HepG2 (cell line): ENCODE measurements at regions not wholly inside any gene's neighbourhood (a gene's known extent, or its start where the extent isn't known, plus 50 kb on each side); places are given as distances from the start of the nearest gene placed in this dataset.

Source experiments
- ATAC-seq: fragments of 200-7000 bp; cut with Tn5 transposase; 3 replicates; pipeline ENCODE4 v1.9.1; 2020; ENCODE audit warnings: mild to moderate bottlenecking, moderate library complexity
- BruUV-seq: library from RNA; stranded (reverse); fragments of 400-500 nt; replicated peaks from 2 replicates; lab custom pipeline; 2021; lab: Mats Ljungman, UMichigan
- CTCF ChIA-PET: fragments of 300-600 bp; formaldehyde crosslinking; extraction: SDS; loops from one replicate; lab custom pipeline; 2021; ENCODE audit warnings: low total read pairs, inconsistent platforms, low intra/inter-chr PET ratio; lab: Yijun Ruan, JAX
- POLR2A ChIA-PET: fragments of 350-600 bp; sonication (Branson Sonifier 250); formaldehyde crosslinking; loops from one replicate; lab custom pipeline; 2020; ENCODE audit warnings: antibody characterized with exemption, inconsistent platforms; lab: Yijun Ruan, JAX
- DNase-seq: peaks from one replicate; pipeline ENCODE4 v3.0.0-alpha.2; 2015; ENCODE audit warnings: low spot score
- FAIRE-seq: peaks from 3 replicates; lab custom pipeline; 2011; peaks lifted over from hg19 to GRCh38; lab: Jason Lieb, UNC
- H2AFZ ChIP-seq: one replicate; pipeline ENCODE4 v1.6.1; 2011; ENCODE audit warnings: low read length, inconsistent platforms
- H3K27ac ChIP-seq: fragments of 300-600 bp; 3 replicates; pipeline ENCODE4 v1.8.0; 2011; ENCODE audit warnings: mixed run types, mild to moderate bottlenecking, mixed read lengths, low read length, inconsistent platforms; ENCODE audit not compliant: insufficient read depth; ENCODE audit errors: extremely low read length
- H3K27me3 ChIP-seq, 2 experiments: fragments of 200-600 bp in 1 of 2; 2 replicates in 1 of 2; 3 replicates in 1 of 2; pipeline versions ENCODE4 v1.6.0 to v1.8.0; 2011; ENCODE audit warnings: low read length in 2 of 2, mild to moderate bottlenecking in 2 of 2, moderate library complexity in 2 of 2, inconsistent platforms in 1 of 2; ENCODE audit not compliant: insufficient read depth in 2 of 2, control insufficient read depth in 1 of 2
- H3K36me3 ChIP-seq, 2 experiments: fragments of 200-600 bp in 1 of 2; replicated peaks in 1 of 2; 2 replicates in 1 of 2; 3 replicates in 1 of 2; pipeline versions ENCODE4 v1.5.1 to v1.8.0; 2011; ENCODE audit warnings: low read length in 2 of 2, inconsistent platforms in 1 of 2; ENCODE audit not compliant: insufficient read depth in 2 of 2, control insufficient read depth in 1 of 2
- H3K4me1 ChIP-seq: 2 replicates; pipeline ENCODE4 v1.5.1; 2012; ENCODE audit warnings: low read length, inconsistent platforms; ENCODE audit not compliant: insufficient read depth
- H3K4me2 ChIP-seq: 2 replicates; pipeline ENCODE4 v1.6.0; 2011; ENCODE audit warnings: low read depth, low read length, inconsistent platforms
- H3K4me3 ChIP-seq, 3 experiments: fragments of 200-600 bp in 1 of 3; sonication (generic), shearing (Covaris generic) in 1 of 3; replicated peaks in 1 of 3; 2 replicates each; pipeline ENCODE4 v1.5.1; 2011 to 2016; ENCODE audit warnings: low read length in 3 of 3, inconsistent platforms in 2 of 3, low read depth in 2 of 3, mild to moderate bottlenecking in 2 of 3, control low read depth in 1 of 3, mixed read lengths in 1 of 3; ENCODE audit not compliant: insufficient read depth in 1 of 3
- H3K79me2 ChIP-seq: one replicate; pipeline ENCODE4 v1.6.1; 2011; ENCODE audit warnings: low read length, inconsistent platforms; ENCODE audit not compliant: insufficient read depth
- H3K9ac ChIP-seq: 2 replicates; pipeline ENCODE4 v1.6.0; 2011; ENCODE audit warnings: mild to moderate bottlenecking, low read depth, low read length, inconsistent platforms; ENCODE audit not compliant: insufficient read depth
- H3K9me3 ChIP-seq: 2 replicates; pipeline ENCODE4 v1.5.1; 2012; ENCODE audit warnings: mild to moderate bottlenecking, low read length
- H4K20me1 ChIP-seq: 2 replicates; pipeline ENCODE4 v1.6.0; 2011; ENCODE audit warnings: inconsistent platforms, mild to moderate bottlenecking, low read length, moderate library complexity; ENCODE audit not compliant: insufficient read depth
- ELF1 ChIP-seq: sonication (generic); formaldehyde crosslinking; IDR thresholded peaks from 2 replicates; pipeline ENCODE4 v1.4.0; 2020; ENCODE audit warnings: missing genetic modification reagents
- IRF2 ChIP-seq: IDR thresholded peaks from 2 replicates; pipeline ENCODE4 v1.6.1; 2018; ENCODE audit warnings: missing genetic modification reagents, missing compliant biosample characterization
- KDM5A ChIP-seq: fragments of 200-600 bp; sonication (generic); IDR thresholded peaks from 2 replicates; pipeline ENCODE4 v1.7.0; 2018; ENCODE audit warnings: antibody characterized with exemption, mild to moderate bottlenecking, low read length, borderline replicate concordance
- REST ChIP-seq, 2 experiments: IDR thresholded peaks; 2 replicates each; pipeline ENCODE4 v1.6.1; 2011 to 2012; ENCODE audit warnings: low read length in 2 of 2, borderline replicate concordance in 1 of 2, low read depth in 1 of 2, mild to moderate bottlenecking in 1 of 2, moderate library complexity in 1 of 2
- STAG1 ChIP-seq: sonication (generic); formaldehyde crosslinking; IDR thresholded peaks from 2 replicates; pipeline ENCODE4 v1.4.0; 2020; ENCODE audit warnings: missing genetic modification reagents
- THRA ChIP-seq: sonication (generic); formaldehyde crosslinking; IDR thresholded peaks from 2 replicates; pipeline ENCODE4 v1.4.0; 2020; ENCODE audit warnings: missing genetic modification reagents, borderline replicate concordance
- U2AF2 ChIP-seq: fragments of 200-400 bp; formaldehyde crosslinking; IDR thresholded peaks from 2 replicates; pipeline ENCODE4 v1.6.1; 2017; ENCODE audit warnings: low read depth, mild to moderate bottlenecking, low read length
- ZBTB1 ChIP-seq: sonication (generic); formaldehyde crosslinking; IDR thresholded peaks from 2 replicates; pipeline ENCODE4 v1.4.0; 2020; ENCODE audit warnings: missing genetic modification reagents, borderline replicate concordance
- ZNF33A ChIP-seq: sonication (generic); formaldehyde crosslinking; IDR thresholded peaks from 2 replicates; pipeline ENCODE4 v1.5.1; 2020; ENCODE audit warnings: missing genetic modification reagents, mild to moderate bottlenecking, moderate library complexity, borderline replicate concordance
- ZNF430 ChIP-seq: sonication (generic); formaldehyde crosslinking; IDR thresholded peaks from 2 replicates; pipeline ENCODE4 v1.9.0; 2021; ENCODE audit warnings: mild to moderate bottlenecking, missing genetic modification reagents
- ZNF878 ChIP-seq: sonication (generic); formaldehyde crosslinking; IDR thresholded peaks from 2 replicates; pipeline ENCODE4 v1.8.1; 2023; ENCODE audit warnings: mild to moderate bottlenecking, missing genetic modification reagents, moderate library complexity
- WGBS: methylation state at CpG from one replicate; pipeline ENCODE4 v1.1.6; 2017; ENCODE audit warnings: low lambda C conversion rate; 5-methylcytosine and 5-hydroxymethylcytosine counted together
- in situ Hi-C: cut with HindIII; loops from 2 replicates; pipeline ENCODE4 v1.10.0; 2017; ENCODE audit warnings: low pct_unique_long_range_greater_than_20kb; ENCODE audit not compliant: extremely low pct_ligation_motif_present
- intact Hi-C: fragments of 100-400 bp; cut with micrococcal nuclease; formaldehyde crosslinking; loops from one replicate; pipeline ENCODE4 v1.10.0; 2022; ENCODE audit not compliant: unreplicated experiment
- TF ChIP-seq, protein P1 (sequence below): sonication (generic); formaldehyde crosslinking; IDR thresholded peaks from 2 replicates; pipeline ENCODE4 v1.8.0; 2022; ENCODE audit warnings: mild to moderate bottlenecking, missing genetic modification reagents, moderate library complexity

DNA sequence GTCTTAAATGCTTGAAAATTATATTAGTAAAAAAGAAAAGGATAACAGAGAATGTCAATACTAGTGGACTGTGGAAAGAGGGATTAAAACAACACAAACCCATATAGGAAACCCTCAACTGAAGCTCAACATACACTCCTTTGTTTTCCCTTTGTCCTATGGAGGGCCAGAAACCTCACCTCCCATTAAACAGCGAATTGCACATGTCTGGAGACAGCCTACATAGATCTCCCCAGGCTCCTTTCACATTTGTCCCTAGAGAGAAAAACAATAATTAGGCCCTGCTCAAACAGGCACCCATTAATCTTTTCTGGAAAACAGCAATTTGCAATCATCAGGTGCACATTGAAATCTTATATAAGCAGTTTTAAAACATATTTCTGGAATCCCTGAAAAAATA is 87.6 kb upstream of the SEMA3D start:
- H3K4me2 ChIP-seq: no peak overlapping the region
- in situ Hi-C loops: no loop called here
- no peak for TF ChIP-seq THRA (CRISPR knock-in tag)
- TF ChIP-seq ELF1: no peak
- TF ChIP-seq KDM5A: no peak
- TF ChIP-seq, all 625 proteins: peak for 0
- Histone ChIP-seq H4K20me1 (no peaks in the 10 kb centered on the region), H2AFZ (no peak overlapping the region), H3K27me3 (no peaks in the 10 kb centered on the region), H3K4me1 (no peaks in the 10 kb centered on the region), H3K9ac (no peak overlapping the region), H3K79me2 (no peaks in the 10 kb centered on the region), H3K36me3 (no peaks in the 10 kb centered on the region), H3K4me3 (no peak overlapping the region), H3K9me3 (no peaks in the 10 kb centered on the region), H3K27ac (no peak overlapping the region)
- no peak for DNase-seq
- no peak for FAIRE-seq
- WGBS: 0% methylated on average over 1 of the region's 1 CpG
- ChIA-PET POLR2A (no interaction called here), CTCF (no interaction called here)
- ATAC-seq: no peak
- intact Hi-C loops: no loop called here
- no TSS peak for BruUV-seq

DNA sequence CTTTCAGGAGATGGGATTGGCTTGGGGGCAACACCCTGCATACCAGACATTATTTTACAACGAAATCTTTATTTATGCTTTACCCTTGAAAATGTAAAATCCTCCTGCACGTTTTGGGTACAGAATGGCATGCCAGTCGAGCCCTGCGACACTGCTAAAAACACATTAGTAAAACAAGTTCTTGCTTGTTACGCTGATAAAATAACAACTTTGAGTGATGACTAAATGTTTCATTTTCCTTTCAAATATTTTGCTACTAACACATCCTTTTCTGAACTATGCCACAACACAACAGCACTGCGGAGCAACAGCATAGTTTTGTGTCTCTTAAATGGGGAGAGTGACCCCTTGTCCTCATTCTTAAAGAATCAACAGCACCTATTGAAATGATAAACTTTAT is 76.0 kb upstream of the SEMA3D start:
- Histone ChIP-seq H4K20me1 (no peaks in the 10 kb centered on the region), H3K36me3 (no peaks in the 10 kb centered on the region), H3K4me2 (no peak overlapping the region), H3K27me3 (no peaks in the 10 kb centered on the region), H2AFZ (no peak overlapping the region), H3K4me3 (no peak overlapping the region), H3K79me2 (no peaks in the 10 kb centered on the region), H3K9ac (no peak overlapping the region), H3K4me1 (no peaks in the 10 kb centered on the region), H3K27ac (no peak overlapping the region), H3K9me3 (no peaks in the 10 kb centered on the region)
- intact Hi-C loops (no loop called here), in situ Hi-C loops (no loop called here)
- no peak for DNase-seq
- BruUV-seq: no TSS peak
- no peak for ATAC-seq
- FAIRE-seq: no peak
- 25% methylated on average over 6 of the region's 6 CpGs for WGBS
- ChIA-PET CTCF (no interaction called here), POLR2A (no interaction called here)
- TF ChIP-seq, protein P1, sequence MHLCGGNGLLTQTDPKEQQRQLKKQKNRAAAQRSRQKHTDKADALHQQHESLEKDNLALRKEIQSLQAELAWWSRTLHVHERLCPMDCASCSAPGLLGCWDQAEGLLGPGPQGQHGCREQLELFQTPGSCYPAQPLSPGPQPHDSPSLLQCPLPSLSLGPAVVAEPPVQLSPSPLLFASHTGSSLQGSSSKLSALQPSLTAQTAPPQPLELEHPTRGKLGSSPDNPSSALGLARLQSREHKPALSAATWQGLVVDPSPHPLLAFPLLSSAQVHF (CRISPR knock-in tag): no peak
- no peak for TF ChIP-seq ZNF33A (CRISPR knock-in tag)
- TF ChIP-seq STAG1: no peak
- TF ChIP-seq ZNF878 (CRISPR knock-in tag): no peak
- TF ChIP-seq IRF2 (CRISPR knock-in tag): no peak
- no peak for TF ChIP-seq ZNF430 (CRISPR knock-in tag)
- no peak for TF ChIP-seq KDM5A
- TF ChIP-seq ZBTB1: no peak
- TF ChIP-seq REST (IDR thresholded peaks at IDR 0.05; ENCODE audit: borderline replicate concordance in 1 of 2, low read depth in 1 of 2, low read length in 2 of 2): no peak
- TF ChIP-seq U2AF2: no peak
